GM23338 (cell line): ENCODE measurements at regions not wholly inside any gene's neighbourhood (a gene's known extent, or its start where the extent isn't known, plus 50 kb on each side); places are given as distances from the start of the nearest gene placed in this dataset.

Experiments used
- CTCF ChIP-seq, 2 experiments: fragments of 200-600 bp in 1 of 2; sonication (generic) in 1 of 2; conservative IDR thresholded peaks; 2 replicates each; pipeline versions ENCODE4 v1.5.1 to v1.6.1; 2016 to 2017; ENCODE audit warnings: antibody characterized with exemption in 2 of 2, low read depth in 2 of 2, mild to moderate bottlenecking in 2 of 2, moderate library complexity in 1 of 2
- ETS1 ChIP-seq: IDR thresholded peaks from 2 replicates; pipeline ENCODE4 v1.6.1; 2016; ENCODE audit warnings: antibody characterized with exemption
- EZH2 ChIP-seq: fragments of 200-600 bp; sonication (generic); IDR thresholded peaks from one replicate; pipeline ENCODE4 v1.8.0; 2017; ENCODE audit warnings: antibody characterized with exemption, mild to moderate bottlenecking, low read depth; ENCODE audit not compliant: unreplicated experiment
- EZH2phosphoT487 ChIP-seq: fragments of 200-600 bp; sonication (generic); IDR thresholded peaks from one replicate; pipeline ENCODE4 v1.8.1; 2018; ENCODE audit warnings: antibody characterized with exemption; ENCODE audit not compliant: unreplicated experiment
- JUNB ChIP-seq: IDR thresholded peaks from one replicate; pipeline ENCODE4 v1.6.1; 2016; ENCODE audit warnings: antibody characterized with exemption; ENCODE audit not compliant: unreplicated experiment
- NANOG ChIP-seq: IDR thresholded peaks from 2 replicates; pipeline ENCODE4 v1.6.1; 2016; ENCODE audit warnings: antibody characterized with exemption, borderline replicate concordance
- POLR2AphosphoS5 ChIP-seq: IDR thresholded peaks from 2 replicates; pipeline ENCODE4 v1.6.1; 2016; ENCODE audit warnings: antibody characterized with exemption, low read depth
- REST ChIP-seq: IDR thresholded peaks from one replicate; pipeline ENCODE4 v1.6.1; 2018; ENCODE audit warnings: antibody characterized with exemption; ENCODE audit not compliant: unreplicated experiment
- STAT1 ChIP-seq: IDR thresholded peaks from one replicate; pipeline ENCODE4 v1.6.1; 2016; ENCODE audit warnings: antibody characterized with exemption; ENCODE audit not compliant: unreplicated experiment

- TF ChIP-seq CTCF (conservative IDR thresholded peaks at IDR 0.05; ENCODE audit: low read depth in 2 of 2) = no peak
- TF ChIP-seq POLR2AphosphoS5 = no peak
- TF ChIP-seq NANOG = no peak
- no peak for TF ChIP-seq EZH2phosphoT487
- TF ChIP-seq EZH2 = no peak
- no peak for TF ChIP-seq REST
- TF ChIP-seq ETS1 = no peak
- no peak for TF ChIP-seq JUNB
- no peak for TF ChIP-seq STAT1
These were observed 67.7 kb upstream of the PJA1 start for GRCh38 chrX:69232945-69233344.
